Ramos (cell line): ENCODE measurements at regions not wholly inside any gene's neighbourhood (a gene's known extent, or its start where the extent isn't known, plus 50 kb on each side); places are given as distances from the start of the nearest gene placed in this dataset.

Source experiments
- in situ Hi-C: fragments of 300-500 bp; cut with MboI; formaldehyde crosslinking; loops from one replicate; pipeline ENCODE4 v1.14.3; 2022; ENCODE audit warnings: low sequenced_read_pairs; ENCODE audit not compliant: unreplicated experiment

- in situ Hi-C loops = no loop called here
These were observed 208.5 kb upstream of the TUT7 start for GRCh38 chr9:86562691-86563090.

GRCh38 chr9:86557918-86558317 is 203.7 kb upstream of the TUT7 start:
- in situ Hi-C loops = no loop called here

DNA sequence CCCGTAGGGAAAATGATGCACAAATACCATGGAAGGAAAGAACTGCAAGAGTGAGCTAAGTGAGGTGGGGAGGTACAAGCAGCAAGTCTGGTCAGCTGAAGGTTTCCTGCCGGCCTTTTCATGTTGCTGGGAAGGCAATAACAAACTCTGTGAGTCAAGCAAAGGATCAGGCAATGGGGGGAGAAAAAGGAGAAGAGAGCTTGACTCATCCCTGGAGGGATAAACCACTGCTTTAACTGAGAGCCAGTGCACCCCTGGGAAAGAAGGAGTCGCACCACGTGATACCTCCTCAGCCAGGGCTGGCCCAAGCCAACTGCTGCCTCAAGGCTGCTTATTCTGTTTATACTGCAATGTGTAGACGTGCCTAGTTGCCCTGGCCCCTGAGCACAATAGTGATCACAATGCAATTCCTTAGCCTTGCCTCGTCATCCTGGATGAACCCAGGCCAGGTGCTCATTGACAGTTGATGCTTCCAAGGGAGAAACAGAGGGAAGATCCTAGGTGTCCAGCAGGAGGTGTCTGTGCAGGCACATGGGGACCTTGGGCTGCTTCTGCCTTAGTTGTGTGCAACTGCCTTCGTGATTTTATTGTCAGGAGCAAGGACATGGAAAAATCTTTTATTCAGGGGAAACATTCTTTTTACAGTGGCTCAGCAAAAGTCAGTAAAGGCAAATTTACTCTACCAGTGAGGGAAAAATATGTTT is 203.0 kb upstream of the TUT7 start:
- in situ Hi-C loops = no loop called here

DNA sequence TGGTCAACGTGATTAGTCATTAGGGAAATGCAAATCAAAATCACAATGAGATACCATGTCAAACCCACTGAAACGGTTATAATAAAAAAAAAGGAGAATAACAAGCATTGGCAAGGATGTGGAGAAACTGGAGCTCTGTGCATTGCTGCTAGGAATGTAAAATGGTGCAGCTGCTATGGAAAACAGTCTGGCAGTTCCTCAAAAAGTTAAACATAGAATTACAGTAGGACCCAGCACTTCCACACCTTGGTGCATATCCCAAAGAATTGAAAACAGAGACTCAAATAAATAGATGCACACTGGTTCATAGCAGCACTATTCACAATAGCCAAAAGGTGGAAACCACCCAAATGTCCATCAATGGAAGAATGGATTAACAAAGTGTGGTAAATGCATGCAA is 201.5 kb upstream of the TUT7 start:
- in situ Hi-C loops = no loop called here

- in situ Hi-C loops = no loop called here
These were observed 196.2 kb upstream of the TUT7 start for GRCh38 chr9:86550401-86550800.

GRCh38 chr9:86549920-86550319 is 195.7 kb upstream of the TUT7 start:
- in situ Hi-C loops = no loop called here

GRCh38 chr9:86549401-86549811 is 195.2 kb upstream of the TUT7 start:
- in situ Hi-C loops = no loop called here

GRCh38 chr9:86548220-86548619 is 194.0 kb upstream of the TUT7 start:
- in situ Hi-C loops = no loop called here

- in situ Hi-C loops = no loop called here
These were observed 193.4 kb upstream of the TUT7 start for GRCh38 chr9:86547571-86547970.

DNA sequence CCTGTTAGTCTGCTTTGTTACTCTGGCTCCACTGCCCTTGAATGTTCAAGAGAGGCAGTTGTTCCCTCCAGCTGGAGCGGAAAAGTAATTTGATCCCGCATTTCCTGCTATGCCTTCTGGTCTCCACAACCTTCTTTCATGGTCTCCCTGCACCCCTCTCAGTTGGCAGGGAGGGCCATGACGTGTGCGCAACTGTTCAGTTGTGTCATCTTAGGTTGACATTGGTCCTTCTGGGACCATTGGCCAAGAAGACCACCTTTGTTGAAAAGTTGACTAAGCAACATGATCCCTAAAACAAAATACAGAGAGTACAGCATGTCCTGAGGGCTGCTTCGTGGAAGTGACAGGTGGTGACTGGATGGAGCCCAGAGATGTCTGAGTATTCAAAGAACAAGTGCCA is 192.5 kb upstream of the TUT7 start:
- in situ Hi-C loops = no loop called here

- in situ Hi-C loops = no loop called here
These were observed 190.9 kb upstream of the TUT7 start for GRCh38 chr9:86545090-86545489.

- in situ Hi-C loops = no loop called here
These were observed 186.9 kb upstream of the TUT7 start for GRCh38 chr9:86541014-86541570.

GRCh38 chr9:86535406-86535915 is 181.3 kb upstream of the TUT7 start:
- in situ Hi-C loops = no loop called here

GRCh38 chr9:86534572-86535258 is 180.5 kb upstream of the TUT7 start:
- in situ Hi-C loops = no loop called here

DNA sequence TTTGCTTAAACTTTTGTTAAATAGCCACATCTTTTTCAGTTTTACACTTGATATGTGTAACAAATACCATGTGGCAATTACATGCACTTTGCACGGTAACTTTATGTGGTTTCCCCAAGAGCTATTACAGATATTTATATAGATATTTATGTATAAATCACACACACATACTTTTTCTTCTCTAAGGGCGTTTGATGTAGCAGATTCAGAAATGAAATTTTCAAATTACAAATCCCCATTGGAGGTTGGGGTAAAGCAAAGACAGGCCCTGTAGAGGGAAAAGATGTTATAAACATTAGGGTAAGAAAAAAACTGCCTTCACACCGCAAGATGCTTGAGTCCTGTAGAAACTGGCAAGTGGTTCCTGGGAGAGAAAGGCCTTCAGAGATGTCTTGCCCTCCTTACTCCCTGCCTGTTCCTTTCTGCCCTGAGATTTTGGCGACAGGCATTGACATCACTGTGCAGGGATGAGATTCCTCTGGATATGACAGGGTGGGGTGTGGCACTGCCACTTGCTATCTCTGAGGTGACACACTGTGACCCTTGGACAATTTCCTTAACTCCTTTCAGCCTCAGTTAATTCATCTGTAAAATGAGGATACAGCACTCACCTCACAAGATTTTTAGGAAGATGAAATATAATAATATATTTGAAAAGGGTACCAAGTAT is 177.9 kb upstream of the TUT7 start:
- in situ Hi-C loops = no loop called here

DNA sequence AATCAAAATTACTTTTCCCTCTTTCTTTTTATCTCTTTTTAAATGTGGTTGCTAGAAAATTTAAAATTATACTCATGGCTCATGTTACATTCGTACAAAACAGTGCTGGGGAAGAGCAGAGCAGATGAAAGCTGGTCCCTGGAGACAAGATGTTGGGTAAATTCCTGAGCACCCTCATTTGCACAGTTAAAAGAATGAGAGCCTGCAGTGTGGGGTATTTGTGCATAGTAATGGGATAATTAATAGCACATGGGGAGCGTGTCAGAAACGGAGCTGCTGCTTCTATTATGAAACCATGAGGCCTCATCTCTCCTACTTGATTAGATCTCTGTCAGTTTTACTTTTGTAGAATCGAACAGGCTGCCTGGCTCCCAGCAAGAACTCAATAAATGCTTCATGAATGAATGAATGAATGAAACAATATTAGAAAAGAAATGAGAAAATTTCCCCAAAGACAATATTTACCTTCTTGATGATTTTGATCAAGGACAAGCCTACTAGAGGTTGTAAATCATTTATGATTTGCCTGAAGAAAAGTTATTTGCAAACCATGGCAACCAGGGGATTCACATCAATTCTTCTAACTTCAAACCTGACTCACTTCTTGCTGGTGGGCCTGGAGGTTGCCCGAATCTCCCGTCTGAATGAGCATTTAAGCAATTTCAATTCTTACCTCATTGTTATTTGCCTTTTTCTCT is 177.2 kb upstream of the TUT7 start:
- in situ Hi-C loops = no loop called here

- in situ Hi-C loops = no loop called here
These were observed 175.5 kb upstream of the TUT7 start for GRCh38 chr9:86529496-86530275.

DNA sequence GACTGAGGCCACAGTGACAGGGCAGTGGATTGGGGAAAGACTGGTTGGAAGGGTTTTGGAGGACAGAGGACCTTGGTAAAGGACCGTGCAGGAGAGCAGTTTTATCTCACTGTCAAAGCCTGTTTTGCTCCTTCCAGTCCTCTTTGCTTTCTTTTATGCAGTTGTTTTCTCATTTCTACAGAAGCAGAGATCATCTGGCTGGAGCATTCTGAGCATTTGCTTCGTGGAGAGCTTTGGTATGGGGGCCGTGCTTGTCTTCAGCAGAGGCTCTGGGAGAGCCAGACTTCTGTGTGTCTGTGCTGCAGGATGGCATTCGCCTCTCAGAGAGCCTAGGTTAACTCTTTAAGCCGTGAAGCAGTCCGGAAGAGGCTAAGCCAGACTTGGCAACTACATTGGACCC is 171.8 kb upstream of the TUT7 start:
- in situ Hi-C loops = no loop called here

- in situ Hi-C loops = no loop called here
These were observed 171.0 kb upstream of the TUT7 start for GRCh38 chr9:86525182-86525581.

- in situ Hi-C loops = no loop called here
These were observed 167.8 kb upstream of the TUT7 start for GRCh38 chr9:86521977-86522376.
